Left lobe of liver (tissue), 2 donors: ENCODE measurements at regions not wholly inside any gene's neighbourhood (a gene's known extent, or its start where the extent isn't known, plus 50 kb on each side); places are given as distances from the start of the nearest gene placed in this dataset.
A peak's percentile ranks its signal among the peaks of the same experiment; 100 is the strongest.
"Not testable (repeated sequence)": the region's sequence is repeated elsewhere in the genome, so short reads cannot be mapped to it uniquely, and the experiment has no call there.

Experiments used
- ATAC-seq: fragments of 200-7000 bp; cut with Tn5 transposase; one replicate; pipeline ENCODE4 v1.9.1; 2020; ENCODE audit warnings: mild to moderate bottlenecking, moderate library complexity
- DNase-seq: peaks from one replicate; pipeline ENCODE4 v3.0.0-alpha.2; 2020; ENCODE audit warnings: low spot score
- donor health status: DM: no; HTN: no; CAD: no; lungs with moderate emphysema.
- donor health status: DM: no; HTN: yes; CAD: no.

- DNase-seq (no peak), ATAC-seq (no peak)
Measured at GRCh38 chr12:127767656-127768055, 499.3 kb upstream of the TMEM132C start.

- no peak for ATAC-seq
- no peak for DNase-seq
Measured at GRCh38 chr12:127770118-127770517, 496.9 kb upstream of the TMEM132C start.

DNA sequence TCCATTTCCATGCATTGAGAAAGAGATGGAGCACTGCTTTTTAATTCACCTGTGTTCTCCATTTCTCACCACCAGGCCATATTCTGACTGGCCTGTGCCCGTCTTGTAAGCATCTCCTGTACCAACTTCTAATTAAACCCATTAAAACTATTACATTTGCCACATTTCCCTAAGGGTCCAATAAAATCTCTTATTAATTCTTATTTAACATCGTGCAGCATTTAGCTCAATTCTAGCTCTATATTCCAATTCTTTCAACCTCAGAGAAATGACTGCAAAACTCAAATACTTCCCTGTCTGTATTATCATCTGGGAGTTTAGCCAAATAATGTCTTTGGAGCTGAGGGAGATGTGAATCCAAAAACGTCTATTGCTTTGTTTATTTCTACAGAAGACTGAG, 495.4 kb upstream of the TMEM132C start:
- ATAC-seq (no peak), DNase-seq (no peak)

- ATAC-seq: no peak
- no peak for DNase-seq
Measured at GRCh38 chr12:127773520-127773919, 493.4 kb upstream of the TMEM132C start.

DNA sequence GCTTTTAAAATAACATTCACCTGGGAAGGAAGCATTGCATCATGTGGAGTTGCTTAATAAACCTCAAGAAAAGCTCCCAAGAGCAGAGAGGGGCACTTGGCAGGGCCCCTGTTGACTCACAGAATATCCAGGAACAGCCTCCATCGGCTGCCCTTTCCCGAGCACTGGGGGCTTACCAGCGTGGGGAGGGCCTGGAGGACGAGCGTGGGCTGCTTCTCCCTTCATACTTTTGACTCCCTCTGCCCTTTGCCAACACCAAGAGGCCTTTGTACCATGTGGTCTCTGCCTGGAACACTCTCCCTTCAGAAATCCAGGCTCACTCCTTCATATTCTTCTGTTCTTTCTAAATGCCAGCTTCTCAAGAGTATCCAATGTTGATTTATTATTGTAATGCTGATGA, 492.1 kb upstream of the TMEM132C start:
- no peak for DNase-seq
- no peak for ATAC-seq

DNA sequence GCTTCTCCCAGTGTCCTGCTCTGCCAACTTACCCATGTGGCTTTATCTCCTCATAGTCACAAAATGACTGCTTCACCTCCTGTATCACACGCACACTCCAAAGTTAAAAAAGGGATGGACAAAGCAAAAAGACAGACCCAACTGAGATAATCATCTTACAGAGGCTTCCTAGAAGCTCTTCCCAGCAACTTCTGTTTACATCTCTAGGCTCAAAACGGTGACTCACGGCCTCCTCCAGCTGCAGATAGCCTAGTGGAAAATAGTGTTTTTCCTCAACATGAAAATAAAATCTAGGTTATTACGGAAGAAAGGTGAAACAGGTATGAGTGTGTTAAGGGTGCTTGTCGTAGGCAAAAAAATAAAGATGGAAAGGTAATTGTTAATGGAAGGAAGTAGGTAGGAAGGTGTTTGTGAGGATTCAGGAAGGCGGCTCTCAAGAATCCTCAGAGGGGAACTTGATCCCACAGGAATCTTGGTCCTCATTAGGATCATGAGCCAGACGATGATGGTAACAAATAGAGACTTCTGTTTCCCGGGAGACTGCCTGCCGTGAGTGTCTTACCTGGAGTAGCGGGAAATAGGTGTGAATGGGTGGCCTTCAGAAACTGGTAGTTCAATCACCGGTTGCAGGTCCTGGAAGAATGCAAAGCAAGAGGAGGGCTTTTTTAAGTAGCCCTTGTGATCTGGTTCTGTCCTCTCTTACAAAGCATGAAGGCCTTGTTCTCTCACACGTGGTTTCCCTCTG, 487.5 kb upstream of the TMEM132C start:
- no peak for DNase-seq
- ATAC-seq: no peak

GRCh38 chr12:127780881-127781280, 486.1 kb upstream of the TMEM132C start:
- DNase-seq: no peak
- no peak for ATAC-seq

DNA sequence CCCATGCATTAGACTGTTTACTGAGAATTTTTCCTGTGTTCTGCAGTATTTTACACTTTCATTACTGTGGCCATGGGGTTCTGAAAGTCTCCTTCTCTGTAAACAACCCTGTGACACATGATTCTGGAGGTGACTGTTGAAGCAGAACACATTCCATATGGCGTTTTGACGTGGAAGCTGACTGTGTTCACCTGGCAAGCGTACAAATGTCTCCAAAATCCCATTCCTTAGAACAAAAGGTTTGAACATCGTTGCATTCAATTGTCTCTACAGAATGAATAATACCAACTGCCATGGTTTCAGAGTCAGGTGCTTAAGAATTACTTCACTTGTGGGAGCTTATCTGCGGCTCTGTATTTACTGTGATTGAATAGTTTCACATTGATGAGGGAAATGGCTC, 485.6 kb upstream of the TMEM132C start:
- ATAC-seq (no peak), DNase-seq (no peak)

GRCh38 chr12:127785540-127785939, 481.4 kb upstream of the TMEM132C start:
- DNase-seq: no peak
- no peak for ATAC-seq

DNA sequence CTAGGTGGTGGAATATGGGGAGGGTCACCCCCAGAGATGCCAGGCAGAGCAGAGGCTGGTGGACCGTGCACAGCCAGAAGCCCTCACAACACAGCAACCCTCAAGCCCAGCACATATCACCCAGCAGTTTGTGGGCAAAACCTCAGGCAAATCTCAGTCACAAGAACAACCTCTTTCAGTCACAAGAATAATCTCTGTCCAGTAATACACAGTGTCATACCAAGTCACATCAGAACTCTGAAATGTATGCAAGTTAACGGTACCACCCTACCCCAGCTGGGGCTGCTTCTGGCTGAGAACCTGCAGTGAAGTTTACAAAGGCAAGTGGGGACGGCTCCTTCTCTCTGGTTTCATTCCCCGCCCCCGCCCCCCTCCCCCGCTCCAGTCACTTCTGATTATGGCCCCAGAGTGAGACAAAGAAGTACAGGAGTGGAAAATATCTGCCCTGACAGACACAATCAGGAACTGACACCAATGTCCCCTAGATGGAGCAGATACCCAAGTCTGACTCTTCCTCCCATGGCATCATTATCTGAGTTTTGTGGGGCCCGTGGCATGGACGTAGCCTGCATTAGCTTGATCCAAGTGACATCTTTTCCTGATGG, 480.9 kb upstream of the TMEM132C start:
- ATAC-seq: no peak
- DNase-seq: no peak

- DNase-seq (no peak), ATAC-seq (no peak)
Measured at GRCh38 chr12:127787544-127787943, 479.4 kb upstream of the TMEM132C start.

GRCh38 chr12:127790376-127790775, 476.6 kb upstream of the TMEM132C start:
- DNase-seq (no peak), ATAC-seq (no peak)

GRCh38 chr12:127791217-127791616, 475.8 kb upstream of the TMEM132C start:
- ATAC-seq: no peak
- DNase-seq: no peak

GRCh38 chr12:127797918-127798317, 469.1 kb upstream of the TMEM132C start:
- ATAC-seq (no peak), DNase-seq (no peak)

GRCh38 chr12:127802271-127802670, 464.7 kb upstream of the TMEM132C start:
- DNase-seq: no peak

DNA sequence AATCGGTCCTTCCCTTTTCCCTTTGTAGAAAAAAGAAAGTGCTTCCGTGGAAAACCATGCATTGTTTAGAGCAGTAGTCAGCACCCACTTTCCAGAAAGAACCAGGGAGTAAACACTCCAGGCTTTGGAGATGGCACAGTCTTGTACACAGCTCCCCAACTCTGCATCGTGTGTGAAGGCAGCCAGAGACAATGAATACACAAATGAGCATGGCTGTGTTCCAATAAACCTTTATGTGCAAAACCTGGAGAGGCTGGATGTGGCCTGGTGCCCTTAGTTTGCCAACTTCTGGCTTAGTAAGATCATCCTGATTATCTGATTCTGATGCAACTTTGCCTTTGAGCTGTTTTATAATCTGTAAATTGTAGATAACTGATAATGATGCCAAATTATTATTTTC, 463.4 kb upstream of the TMEM132C start:
- ATAC-seq: no peak
- DNase-seq: no peak

More at GRCh38 chr12:127802271-127802670, 464.7 kb upstream of the TMEM132C start:
- no peak for ATAC-seq

- no peak for DNase-seq
Measured at GRCh38 chr12:127809275-127809674, 457.7 kb upstream of the TMEM132C start.

DNA sequence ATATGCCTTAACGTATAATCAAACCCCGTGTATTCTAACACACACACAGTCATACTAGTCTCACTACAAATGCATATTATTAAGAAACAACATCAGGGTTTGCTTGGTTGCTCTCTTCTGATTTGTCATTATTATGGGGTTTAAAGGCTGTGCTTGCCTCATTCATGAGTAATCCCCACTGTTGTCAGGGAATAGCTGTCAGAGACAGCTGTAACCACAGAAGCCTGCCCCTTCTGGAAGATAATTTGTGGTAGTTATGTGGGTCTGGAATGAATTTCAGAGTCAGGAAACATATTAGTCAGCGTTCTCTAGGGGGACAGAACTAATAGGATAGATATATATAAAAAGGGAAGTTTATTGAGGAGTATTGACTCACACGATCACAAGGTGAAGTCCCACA, 456.9 kb upstream of the TMEM132C start:
- ATAC-seq (no peak), DNase-seq (no peak)

More at GRCh38 chr12:127809275-127809674, 457.7 kb upstream of the TMEM132C start:
- peak; percentile 24 for ATAC-seq

DNA sequence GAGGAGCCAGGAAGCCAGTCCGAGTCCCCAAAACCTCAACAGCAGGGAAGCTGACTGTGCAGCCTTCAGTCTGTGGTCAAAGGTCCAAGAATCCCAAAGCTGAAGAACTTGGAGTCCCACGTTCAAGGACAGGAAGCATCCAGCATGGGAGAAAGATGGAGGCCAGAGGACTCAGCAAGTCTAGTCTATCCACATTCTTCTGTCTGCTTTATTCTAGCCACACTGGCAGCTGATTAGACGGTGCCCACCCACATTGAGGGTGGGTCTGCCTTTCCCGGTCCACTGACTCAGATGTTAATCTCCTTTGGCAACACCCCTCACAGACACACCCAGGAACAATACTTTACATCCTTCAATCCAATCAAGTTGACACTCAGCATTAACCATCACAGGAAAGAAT, 456.5 kb upstream of the TMEM132C start:
- not testable (repeated sequence) for ATAC-seq, DNase-seq

GRCh38 chr12:127811988-127812387, 455.0 kb upstream of the TMEM132C start:
- ATAC-seq (no peak), DNase-seq (no peak)

DNA sequence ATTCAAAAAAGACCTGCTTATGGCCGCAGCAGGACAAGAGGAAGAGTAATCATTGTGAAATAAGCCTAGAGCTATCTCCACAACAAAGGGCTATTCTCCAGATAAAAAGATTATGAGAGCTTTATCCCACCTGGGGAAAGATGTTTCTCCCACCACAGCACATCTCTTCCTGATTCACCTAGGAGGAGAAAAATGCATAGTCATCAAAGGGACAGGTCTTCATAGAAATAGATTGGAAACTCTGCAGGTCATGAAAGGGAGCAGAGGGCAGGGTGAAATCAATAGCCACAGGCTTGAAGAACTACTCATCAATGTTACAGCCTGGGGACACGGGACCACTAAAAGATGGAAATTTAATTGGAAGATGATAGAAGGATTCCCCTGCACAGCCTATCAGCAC, 453.8 kb upstream of the TMEM132C start:
- DNase-seq (no peak), ATAC-seq (no peak)

DNA sequence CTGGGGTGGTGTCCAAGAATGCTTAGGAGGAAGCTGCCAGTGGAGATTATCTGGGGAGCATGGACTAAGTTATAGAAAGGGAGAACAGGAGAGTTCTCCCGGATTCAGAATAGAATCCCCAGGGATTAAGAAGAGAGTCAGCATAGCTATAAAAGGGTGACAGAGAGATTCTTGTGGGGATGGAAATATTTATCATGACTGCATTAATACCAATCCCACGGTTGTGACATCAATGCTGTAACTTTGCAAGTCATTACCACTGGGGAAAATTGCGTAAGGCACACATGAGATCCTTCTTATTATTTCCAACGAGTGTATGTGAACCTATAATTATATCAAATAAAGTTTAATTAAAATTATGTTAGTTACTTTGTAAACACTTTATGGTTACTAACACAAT, 447.9 kb upstream of the TMEM132C start:
- DNase-seq (no peak), ATAC-seq (no peak)

DNA sequence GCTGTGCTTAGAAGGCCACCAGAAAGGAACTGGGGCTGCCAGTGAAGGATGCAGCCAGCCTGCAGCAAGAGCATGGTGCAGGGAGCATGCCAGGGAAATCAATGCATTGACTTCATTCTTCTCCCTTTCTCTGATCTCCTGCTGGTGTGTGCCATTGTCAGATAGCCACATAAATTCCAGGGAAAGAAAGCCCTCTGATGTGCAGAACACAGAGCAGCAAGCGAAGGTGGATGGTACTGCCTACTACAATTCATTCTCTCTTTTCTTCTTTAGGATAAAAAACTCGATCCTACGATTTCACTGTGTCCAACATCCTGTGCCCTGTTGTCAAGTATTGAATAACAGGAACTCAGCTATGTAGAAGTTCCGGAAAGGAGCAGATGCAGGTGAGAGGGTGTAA, 446.7 kb upstream of the TMEM132C start:
- DNase-seq (no peak), ATAC-seq (no peak)
